ENCODE measurements at regions not wholly inside any gene's neighbourhood (a gene's known extent, or its start where the extent isn't known, plus 50 kb on each side); places are given as distances from the start of the nearest gene placed in this dataset.
"Not testable (repeated sequence)": the region's sequence is repeated elsewhere in the genome, so short reads cannot be mapped to it uniquely, and the experiment has no call there.

- Histone ChIP-seq H3K9me3 (no peaks in the 10 kb centered on the region), H3K4me1 (peaks cover 4 to 10% (median 7%) of the 10 kb centered on the region in 4 donors), H3K27me3 (no peaks in the 10 kb centered on the region), H3K27ac (no peak overlapping the region), H3K4me3 (no peak overlapping the region), H3K36me3 (no peaks in the 10 kb centered on the region)
- TF ChIP-seq, protein P1, sequence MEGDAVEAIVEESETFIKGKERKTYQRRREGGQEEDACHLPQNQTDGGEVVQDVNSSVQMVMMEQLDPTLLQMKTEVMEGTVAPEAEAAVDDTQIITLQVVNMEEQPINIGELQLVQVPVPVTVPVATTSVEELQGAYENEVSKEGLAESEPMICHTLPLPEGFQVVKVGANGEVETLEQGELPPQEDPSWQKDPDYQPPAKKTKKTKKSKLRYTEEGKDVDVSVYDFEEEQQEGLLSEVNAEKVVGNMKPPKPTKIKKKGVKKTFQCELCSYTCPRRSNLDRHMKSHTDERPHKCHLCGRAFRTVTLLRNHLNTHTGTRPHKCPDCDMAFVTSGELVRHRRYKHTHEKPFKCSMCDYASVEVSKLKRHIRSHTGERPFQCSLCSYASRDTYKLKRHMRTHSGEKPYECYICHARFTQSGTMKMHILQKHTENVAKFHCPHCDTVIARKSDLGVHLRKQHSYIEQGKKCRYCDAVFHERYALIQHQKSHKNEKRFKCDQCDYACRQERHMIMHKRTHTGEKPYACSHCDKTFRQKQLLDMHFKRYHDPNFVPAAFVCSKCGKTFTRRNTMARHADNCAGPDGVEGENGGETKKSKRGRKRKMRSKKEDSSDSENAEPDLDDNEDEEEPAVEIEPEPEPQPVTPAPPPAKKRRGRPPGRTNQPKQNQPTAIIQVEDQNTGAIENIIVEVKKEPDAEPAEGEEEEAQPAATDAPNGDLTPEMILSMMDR (IDR thresholded peaks at IDR 0.05) = no peak
- TF ChIP-seq EP300 (IDR thresholded peaks at IDR 0.05) (no peak), POLR2A (IDR thresholded peaks at IDR 0.05) (no peak), POLR2AphosphoS5 (IDR thresholded peaks at IDR 0.05) (no peak)
- WGBS, 2 donors = 82 to 87% methylated on average over 5 of the region's 5 CpGs
- no peak for ATAC-seq (ENCODE audit: low FRiP score in 2 of 2)
- no peak for DNase-seq
Measured at GRCh38 chr17:77833769-77834168, 124.7 kb upstream of the TNRC6C start.

DNA sequence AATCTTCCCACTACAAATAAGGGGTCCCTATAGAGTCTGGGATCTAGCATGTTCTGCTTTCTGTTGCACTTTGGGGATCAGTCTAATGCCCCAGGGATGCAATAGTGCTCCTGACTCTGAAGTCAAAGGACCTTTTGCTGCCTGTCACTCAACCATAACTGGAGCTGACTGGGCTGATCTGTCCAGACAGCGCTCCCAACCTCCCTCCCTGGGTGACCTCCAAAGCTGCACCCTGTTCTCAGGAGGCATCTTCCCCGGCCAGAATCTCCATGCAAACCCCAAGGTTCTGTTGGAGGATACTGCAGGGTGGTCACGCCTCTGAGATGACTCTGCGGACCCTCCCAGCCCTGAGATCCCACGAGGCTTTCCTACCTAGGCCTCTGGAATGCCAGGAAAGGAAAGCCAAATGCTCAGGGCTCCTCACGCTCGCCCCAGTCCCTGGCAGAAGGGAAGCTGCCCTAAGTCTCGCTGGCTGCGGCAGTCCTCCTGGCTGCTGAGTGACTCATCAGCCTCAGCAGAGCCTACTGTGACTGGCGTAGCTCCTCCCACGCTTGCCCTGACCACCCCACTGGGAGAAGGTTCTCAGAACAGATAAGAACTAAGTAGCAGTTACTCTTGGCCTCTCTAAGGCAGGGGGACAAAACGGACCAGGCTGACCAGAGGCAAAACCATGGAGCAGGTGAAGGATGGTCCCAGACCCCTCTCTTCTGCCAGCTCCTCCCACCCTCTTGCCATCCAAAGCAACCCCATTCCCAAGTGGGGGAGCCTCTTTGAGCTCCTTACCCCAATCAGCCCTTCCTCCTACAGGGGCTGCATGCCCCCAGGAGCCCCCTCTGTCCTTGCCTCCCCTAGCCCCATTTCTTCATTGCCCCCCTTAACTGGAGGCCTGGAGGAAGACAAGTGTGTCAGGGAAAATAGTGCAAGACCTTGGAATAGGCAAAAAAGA is 124.1 kb upstream of the TNRC6C start:
- 67 to 74% methylated on average over 3 to 12 of the region's 12 CpGs for WGBS, 2 donors
- peak; percentile 69 to 81 for ATAC-seq (ENCODE audit: low FRiP score in 2 of 2)

DNA sequence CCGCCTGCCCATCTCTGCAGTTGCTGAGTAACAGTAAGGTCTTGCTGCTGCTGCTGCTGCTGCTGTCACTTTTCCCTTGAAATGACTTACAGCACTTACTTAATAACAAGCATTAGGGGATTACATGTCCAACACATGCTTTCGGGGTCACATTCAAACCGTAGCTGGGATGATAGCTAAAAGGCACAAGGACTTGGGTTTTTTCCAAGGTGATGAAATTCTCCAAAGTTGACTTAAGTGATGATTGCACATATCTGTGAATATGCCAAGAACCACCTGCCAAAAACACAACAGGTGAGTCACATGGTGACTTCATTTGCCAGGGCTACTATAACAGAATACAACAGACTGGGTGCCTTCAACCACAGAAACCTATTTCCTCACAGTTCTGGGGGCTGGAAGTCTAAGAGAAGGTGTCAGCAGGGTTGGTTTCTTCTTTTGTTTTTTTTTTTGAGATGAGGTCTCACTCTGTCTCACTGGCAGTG is 121.9 kb upstream of the TNRC6C start:
- H3K27me3 ChIP-seq = no peaks in the 10 kb centered on the region
- H3K9me3 ChIP-seq = no peaks in the 10 kb centered on the region
- no peak overlapping the region for H3K4me3 ChIP-seq
- H3K4me1 ChIP-seq = peaks cover 0 to 8% (median 0%) of the 10 kb centered on the region in 4 donors
- ATAC-seq (ENCODE audit: low FRiP score in 2 of 2) = no peak
- H3K27ac ChIP-seq = no peak overlapping the region
- TF ChIP-seq, protein P1 (IDR thresholded peaks at IDR 0.05) = no peak
- no peak for TF ChIP-seq POLR2A (IDR thresholded peaks at IDR 0.05)
- peak in 1 of 4 donors; percentile 14 for TF ChIP-seq EP300 (IDR thresholded peaks at IDR 0.05)
- no peaks in the 10 kb centered on the region for H3K36me3 ChIP-seq
- 70 to 72% methylated on average over 3 of the region's 3 CpGs for WGBS, 2 donors
- DNase-seq = peak in 1 of 2 donors; percentile 39

More for the DNA sequence above, 124.1 kb upstream of the TNRC6C start:
- no peak overlapping the region for H3K27ac ChIP-seq
- DNase-seq = peak in 1 of 2 donors; percentile 70
- TF ChIP-seq, protein P1 (IDR thresholded peaks at IDR 0.05) = no peak
- TF ChIP-seq POLR2AphosphoS5 (IDR thresholded peaks at IDR 0.05) (no peak), EP300 (IDR thresholded peaks at IDR 0.05) (no peak), POLR2A (IDR thresholded peaks at IDR 0.05) (no peak)
- H3K36me3 ChIP-seq = no peaks in the 10 kb centered on the region
- no peaks in the 10 kb centered on the region for H3K27me3 ChIP-seq
- H3K9me3 ChIP-seq = no peaks in the 10 kb centered on the region
- H3K4me3 ChIP-seq = no peak overlapping the region
- H3K4me1 ChIP-seq = peaks cover 4 to 10% (median 7%) of the 10 kb centered on the region in 4 donors

- not testable (repeated sequence) for DNase-seq; H3K4me3 ChIP-seq; H3K36me3 ChIP-seq; ATAC-seq (ENCODE audit: low FRiP score in 2 of 2); H3K27me3 ChIP-seq; H3K4me1 ChIP-seq; H3K9me3 ChIP-seq; H3K27ac ChIP-seq
- 91 to 100% methylated on average over 3 to 5 of the region's 5 CpGs for WGBS, 2 donors
Measured at GRCh38 chr17:77837072-77837471, 121.4 kb upstream of the TNRC6C start.

DNA sequence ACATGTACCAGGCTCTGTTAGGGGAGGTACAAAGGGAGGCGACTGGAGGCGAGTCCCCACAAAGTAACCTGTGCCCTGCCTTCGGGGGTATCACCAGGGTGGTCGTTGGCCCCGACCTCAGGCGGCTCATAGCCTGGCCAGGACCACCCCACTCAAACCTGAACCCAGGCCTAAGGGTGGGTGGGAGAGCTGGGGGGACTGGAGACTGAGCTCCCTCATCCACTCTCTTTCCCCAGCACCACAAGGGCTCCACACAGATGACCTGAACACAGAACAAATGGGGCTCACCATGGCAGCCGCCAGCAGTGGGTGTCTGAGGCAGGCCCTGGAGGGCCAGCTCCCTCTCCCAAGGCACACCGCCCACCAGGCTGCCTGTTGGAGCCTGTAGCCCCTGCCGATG is 120.6 kb upstream of the TNRC6C start:
- Histone ChIP-seq H3K4me3 (no peak overlapping the region), H3K36me3 (no peaks in the 10 kb centered on the region), H3K4me1 (peaks cover 0 to 8% (median 5%) of the 10 kb centered on the region in 4 donors), H3K27me3 (no peaks in the 10 kb centered on the region), H3K9me3 (no peaks in the 10 kb centered on the region), H3K27ac (no peak overlapping the region)
- TF ChIP-seq, protein P1 (IDR thresholded peaks at IDR 0.05) = no peak
- TF ChIP-seq POLR2AphosphoS5 (IDR thresholded peaks at IDR 0.05) (no peak), POLR2A (IDR thresholded peaks at IDR 0.05) (no peak), EP300 (IDR thresholded peaks at IDR 0.05) (no peak)
- WGBS, 2 donors = 96 to 98% methylated on average over 4 to 9 of the region's 9 CpGs
- no peak for DNase-seq
- no peak for ATAC-seq (ENCODE audit: low FRiP score in 2 of 2)

Measured in upper lobe of left lung (tissue), 6 donors.